ENCODE measurements at regions not wholly inside any gene's neighbourhood (a gene's known extent, or its start where the extent isn't known, plus 50 kb on each side); places are given as distances from the start of the nearest gene placed in this dataset.

- Mint-ChIP-seq H3K4me3 (no peak overlapping the region), H3K36me3 (no peaks in the 10 kb centered on the region), H3K27me3 (ENCODE audit: low read depth) (no peaks in the 10 kb centered on the region), H3K27ac (no peak overlapping the region), H3K4me1 (peaks cover 9% of the 10 kb centered on the region; the same call in 1 of the 2 replicates), H3K9me3 (peaks cover 4% of the 10 kb centered on the region; the same call in 1 of the 2 replicates)
- DNase-seq (ENCODE audit: low spot score) (no peak), ATAC-seq (no peak)
- ChIA-PET POLR2A (no interaction called here), CTCF (no interaction called here)
- no peak for TF ChIP-seq FOXJ3 (CRISPR knock-in tag; IDR thresholded peaks at IDR 0.05; ENCODE audit: borderline replicate concordance)
- no peak for TF ChIP-seq ELF4 (CRISPR knock-in tag; IDR thresholded peaks at IDR 0.05; ENCODE audit: low read depth)
- no peak for TF ChIP-seq ATF3 (CRISPR knock-in tag; conservative IDR thresholded peaks at IDR 0.05)
- TF ChIP-seq SP1 (CRISPR knock-in tag; conservative IDR thresholded peaks at IDR 0.05), result no peak
- TF ChIP-seq PRRX2 (CRISPR knock-in tag; IDR thresholded peaks at IDR 0.05), result no peak
- TF ChIP-seq, protein P1, sequence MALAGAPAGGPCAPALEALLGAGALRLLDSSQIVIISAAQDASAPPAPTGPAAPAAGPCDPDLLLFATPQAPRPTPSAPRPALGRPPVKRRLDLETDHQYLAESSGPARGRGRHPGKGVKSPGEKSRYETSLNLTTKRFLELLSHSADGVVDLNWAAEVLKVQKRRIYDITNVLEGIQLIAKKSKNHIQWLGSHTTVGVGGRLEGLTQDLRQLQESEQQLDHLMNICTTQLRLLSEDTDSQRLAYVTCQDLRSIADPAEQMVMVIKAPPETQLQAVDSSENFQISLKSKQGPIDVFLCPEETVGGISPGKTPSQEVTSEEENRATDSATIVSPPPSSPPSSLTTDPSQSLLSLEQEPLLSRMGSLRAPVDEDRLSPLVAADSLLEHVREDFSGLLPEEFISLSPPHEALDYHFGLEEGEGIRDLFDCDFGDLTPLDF (CRISPR knock-in tag; IDR thresholded peaks at IDR 0.05), result no peak
- TF ChIP-seq, protein P2, sequence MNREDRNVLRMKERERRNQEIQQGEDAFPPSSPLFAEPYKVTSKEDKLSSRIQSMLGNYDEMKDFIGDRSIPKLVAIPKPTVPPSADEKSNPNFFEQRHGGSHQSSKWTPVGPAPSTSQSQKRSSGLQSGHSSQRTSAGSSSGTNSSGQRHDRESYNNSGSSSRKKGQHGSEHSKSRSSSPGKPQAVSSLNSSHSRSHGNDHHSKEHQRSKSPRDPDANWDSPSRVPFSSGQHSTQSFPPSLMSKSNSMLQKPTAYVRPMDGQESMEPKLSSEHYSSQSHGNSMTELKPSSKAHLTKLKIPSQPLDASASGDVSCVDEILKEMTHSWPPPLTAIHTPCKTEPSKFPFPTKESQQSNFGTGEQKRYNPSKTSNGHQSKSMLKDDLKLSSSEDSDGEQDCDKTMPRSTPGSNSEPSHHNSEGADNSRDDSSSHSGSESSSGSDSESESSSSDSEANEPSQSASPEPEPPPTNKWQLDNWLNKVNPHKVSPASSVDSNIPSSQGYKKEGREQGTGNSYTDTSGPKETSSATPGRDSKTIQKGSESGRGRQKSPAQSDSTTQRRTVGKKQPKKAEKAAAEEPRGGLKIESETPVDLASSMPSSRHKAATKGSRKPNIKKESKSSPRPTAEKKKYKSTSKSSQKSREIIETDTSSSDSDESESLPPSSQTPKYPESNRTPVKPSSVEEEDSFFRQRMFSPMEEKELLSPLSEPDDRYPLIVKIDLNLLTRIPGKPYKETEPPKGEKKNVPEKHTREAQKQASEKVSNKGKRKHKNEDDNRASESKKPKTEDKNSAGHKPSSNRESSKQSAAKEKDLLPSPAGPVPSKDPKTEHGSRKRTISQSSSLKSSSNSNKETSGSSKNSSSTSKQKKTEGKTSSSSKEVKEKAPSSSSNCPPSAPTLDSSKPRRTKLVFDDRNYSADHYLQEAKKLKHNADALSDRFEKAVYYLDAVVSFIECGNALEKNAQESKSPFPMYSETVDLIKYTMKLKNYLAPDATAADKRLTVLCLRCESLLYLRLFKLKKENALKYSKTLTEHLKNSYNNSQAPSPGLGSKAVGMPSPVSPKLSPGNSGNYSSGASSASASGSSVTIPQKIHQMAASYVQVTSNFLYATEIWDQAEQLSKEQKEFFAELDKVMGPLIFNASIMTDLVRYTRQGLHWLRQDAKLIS (CRISPR knock-in tag; IDR thresholded peaks at IDR 0.05; ENCODE audit: borderline replicate concordance), result no peak
- TF ChIP-seq SOX15 (CRISPR knock-in tag; IDR thresholded peaks at IDR 0.05), result no peak
- TF ChIP-seq, protein P3, sequence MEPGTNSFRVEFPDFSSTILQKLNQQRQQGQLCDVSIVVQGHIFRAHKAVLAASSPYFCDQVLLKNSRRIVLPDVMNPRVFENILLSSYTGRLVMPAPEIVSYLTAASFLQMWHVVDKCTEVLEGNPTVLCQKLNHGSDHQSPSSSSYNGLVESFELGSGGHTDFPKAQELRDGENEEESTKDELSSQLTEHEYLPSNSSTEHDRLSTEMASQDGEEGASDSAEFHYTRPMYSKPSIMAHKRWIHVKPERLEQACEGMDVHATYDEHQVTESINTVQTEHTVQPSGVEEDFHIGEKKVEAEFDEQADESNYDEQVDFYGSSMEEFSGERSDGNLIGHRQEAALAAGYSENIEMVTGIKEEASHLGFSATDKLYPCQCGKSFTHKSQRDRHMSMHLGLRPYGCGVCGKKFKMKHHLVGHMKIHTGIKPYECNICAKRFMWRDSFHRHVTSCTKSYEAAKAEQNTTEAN (CRISPR knock-in tag; IDR thresholded peaks at IDR 0.05), result no peak
- TF ChIP-seq, protein P4, sequence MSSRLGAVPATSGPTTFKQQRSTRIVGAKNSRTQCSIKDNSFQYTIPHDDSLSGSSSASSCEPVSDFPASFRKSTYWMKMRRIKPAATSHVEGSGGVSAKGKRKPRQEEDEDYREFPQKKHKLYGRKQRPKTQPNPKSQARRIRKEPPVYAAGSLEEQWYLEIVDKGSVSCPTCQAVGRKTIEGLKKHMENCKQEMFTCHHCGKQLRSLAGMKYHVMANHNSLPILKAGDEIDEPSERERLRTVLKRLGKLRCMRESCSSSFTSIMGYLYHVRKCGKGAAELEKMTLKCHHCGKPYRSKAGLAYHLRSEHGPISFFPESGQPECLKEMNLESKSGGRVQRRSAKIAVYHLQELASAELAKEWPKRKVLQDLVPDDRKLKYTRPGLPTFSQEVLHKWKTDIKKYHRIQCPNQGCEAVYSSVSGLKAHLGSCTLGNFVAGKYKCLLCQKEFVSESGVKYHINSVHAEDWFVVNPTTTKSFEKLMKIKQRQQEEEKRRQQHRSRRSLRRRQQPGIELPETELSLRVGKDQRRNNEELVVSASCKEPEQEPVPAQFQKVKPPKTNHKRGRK (CRISPR knock-in tag; IDR thresholded peaks at IDR 0.05; ENCODE audit: borderline replicate concordance), result no peak
- TF ChIP-seq ZNF263 (CRISPR knock-in tag; IDR thresholded peaks at IDR 0.05; ENCODE audit: low read depth), result no peak
- no peak for TF ChIP-seq USF2 (CRISPR knock-in tag; IDR thresholded peaks at IDR 0.05)
- no peak for TF ChIP-seq FOXK1 (CRISPR knock-in tag; IDR thresholded peaks at IDR 0.05)
- TF ChIP-seq NR2C2 (CRISPR knock-in tag; IDR thresholded peaks at IDR 0.05), result no peak
- no peak for TF ChIP-seq ZNF671 (CRISPR knock-in tag; IDR thresholded peaks at IDR 0.05)
- no peak for TF ChIP-seq FOXP1 (CRISPR knock-in tag; IDR thresholded peaks at IDR 0.05; ENCODE audit: borderline replicate concordance)
- TF ChIP-seq ESRRA (CRISPR knock-in tag; IDR thresholded peaks at IDR 0.05; ENCODE audit: borderline replicate concordance), result no peak
- TF ChIP-seq TEAD1 (CRISPR knock-in tag; IDR thresholded peaks at IDR 0.05), result no peak
- TF ChIP-seq ATF1 (CRISPR knock-in tag; IDR thresholded peaks at IDR 0.05), result no peak
- TF ChIP-seq MXD4 (CRISPR knock-in tag; IDR thresholded peaks at IDR 0.05; ENCODE audit: borderline replicate concordance), result no peak
These were observed 131.2 kb upstream of the TSHZ2 start for GRCh38 chr20:52841003-52841402.

All from WTC11 (cell line).